Mesothelial cell of epicardium (in vitro differentiated cells): ENCODE measurements at regions not wholly inside any gene's neighbourhood (a gene's known extent, or its start where the extent isn't known, plus 50 kb on each side); places are given as distances from the start of the nearest gene placed in this dataset.

Experiments used
- DNase-seq, 2 experiments: peaks; one replicate each; pipeline ENCODE4 v3.0.0; 2021; ENCODE audit warnings: low spot score in 2 of 2; ENCODE audit not compliant: unreplicated experiment in 2 of 2
- H3K27ac Mint-ChIP-seq: 2 replicates; pipeline ENCODE4 v1.8.0; 2021; ENCODE audit warnings: mixed read lengths
- H3K27me3 Mint-ChIP-seq: 2 replicates; pipeline ENCODE4 v1.8.0; 2021; ENCODE audit warnings: low read depth, mixed read lengths
- H3K36me3 Mint-ChIP-seq: 2 replicates; pipeline ENCODE4 v1.8.0; 2021; ENCODE audit warnings: mixed read lengths
- H3K4me1 Mint-ChIP-seq: 2 replicates; pipeline ENCODE4 v1.8.0; 2021; ENCODE audit warnings: mixed read lengths
- H3K4me3 Mint-ChIP-seq: 2 replicates; pipeline ENCODE4 v1.8.0; 2021; ENCODE audit warnings: mild to moderate bottlenecking, moderate library complexity, mixed read lengths
- H3K9me3 Mint-ChIP-seq: 2 replicates; pipeline ENCODE4 v1.8.0; 2021; ENCODE audit warnings: mixed read lengths
- TF ChIP-seq, protein P1 (sequence below): fragments of 200-600 bp; sonication (generic); IDR thresholded peaks from one replicate; pipeline ENCODE4 v1.5.0; 2021; ENCODE audit warnings: antibody characterized with exemption; ENCODE audit not compliant: unreplicated experiment

DNA sequence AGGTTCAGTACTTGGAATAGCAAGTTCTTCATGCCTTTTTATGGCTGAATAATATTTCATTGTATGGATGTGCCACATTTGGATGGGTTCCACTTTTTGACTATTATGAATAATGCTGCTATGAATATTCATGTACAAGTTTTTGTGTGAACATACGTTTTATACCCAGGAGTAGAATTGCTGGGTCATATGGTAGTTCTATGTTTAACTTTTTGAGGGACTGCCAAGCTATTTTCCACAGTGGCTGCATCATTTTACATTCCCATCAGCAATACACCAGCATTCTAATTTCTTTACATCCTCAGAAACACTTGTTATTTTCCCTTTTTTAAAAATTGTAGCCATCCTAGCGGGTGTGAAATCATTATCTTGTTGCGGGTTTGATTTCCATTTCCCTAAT, 76.0 kb upstream of the PRR20G start:
- no peaks in the 10 kb centered on the region for H3K36me3 Mint-ChIP-seq
- TF ChIP-seq, protein P1, sequence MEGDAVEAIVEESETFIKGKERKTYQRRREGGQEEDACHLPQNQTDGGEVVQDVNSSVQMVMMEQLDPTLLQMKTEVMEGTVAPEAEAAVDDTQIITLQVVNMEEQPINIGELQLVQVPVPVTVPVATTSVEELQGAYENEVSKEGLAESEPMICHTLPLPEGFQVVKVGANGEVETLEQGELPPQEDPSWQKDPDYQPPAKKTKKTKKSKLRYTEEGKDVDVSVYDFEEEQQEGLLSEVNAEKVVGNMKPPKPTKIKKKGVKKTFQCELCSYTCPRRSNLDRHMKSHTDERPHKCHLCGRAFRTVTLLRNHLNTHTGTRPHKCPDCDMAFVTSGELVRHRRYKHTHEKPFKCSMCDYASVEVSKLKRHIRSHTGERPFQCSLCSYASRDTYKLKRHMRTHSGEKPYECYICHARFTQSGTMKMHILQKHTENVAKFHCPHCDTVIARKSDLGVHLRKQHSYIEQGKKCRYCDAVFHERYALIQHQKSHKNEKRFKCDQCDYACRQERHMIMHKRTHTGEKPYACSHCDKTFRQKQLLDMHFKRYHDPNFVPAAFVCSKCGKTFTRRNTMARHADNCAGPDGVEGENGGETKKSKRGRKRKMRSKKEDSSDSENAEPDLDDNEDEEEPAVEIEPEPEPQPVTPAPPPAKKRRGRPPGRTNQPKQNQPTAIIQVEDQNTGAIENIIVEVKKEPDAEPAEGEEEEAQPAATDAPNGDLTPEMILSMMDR, result no peak
- no peak overlapping the region for H3K27ac Mint-ChIP-seq
- no peak for DNase-seq
- H3K4me3 Mint-ChIP-seq, result no peak overlapping the region
- peaks cover 6% of the 10 kb centered on the region for H3K9me3 Mint-ChIP-seq
- no peaks in the 10 kb centered on the region for H3K4me1 Mint-ChIP-seq
- H3K27me3 Mint-ChIP-seq, result peaks cover 77% of the 10 kb centered on the region

DNA sequence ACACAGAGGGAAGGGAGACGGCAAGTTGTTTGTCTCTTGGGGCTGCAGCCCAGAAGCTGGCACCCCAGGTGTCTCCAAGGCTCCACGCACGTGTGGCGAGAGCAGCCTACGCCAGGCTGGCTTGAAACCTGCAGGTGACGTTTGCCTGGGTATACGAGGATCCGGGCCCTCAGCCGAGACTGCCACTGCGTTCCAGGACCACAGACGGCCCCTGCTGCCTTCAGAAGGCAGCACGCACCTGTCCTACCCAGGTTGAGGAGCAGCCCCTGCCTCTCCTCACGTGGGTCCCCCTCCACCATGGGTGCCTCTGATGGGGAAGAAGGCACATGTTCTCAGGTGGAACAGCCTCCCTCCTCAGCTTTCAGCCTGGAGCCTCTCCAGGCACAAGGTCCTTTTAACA, 75.3 kb upstream of the PRR20G start:
- no peak for DNase-seq
- TF ChIP-seq, protein P1, result no peak
- no peak overlapping the region for H3K27ac Mint-ChIP-seq
- H3K4me3 Mint-ChIP-seq, result no peak overlapping the region
- peaks cover 74% of the 10 kb centered on the region for H3K27me3 Mint-ChIP-seq
- H3K36me3 Mint-ChIP-seq, result no peaks in the 10 kb centered on the region
- peaks cover 6% of the 10 kb centered on the region for H3K9me3 Mint-ChIP-seq
- no peaks in the 10 kb centered on the region for H3K4me1 Mint-ChIP-seq

DNA sequence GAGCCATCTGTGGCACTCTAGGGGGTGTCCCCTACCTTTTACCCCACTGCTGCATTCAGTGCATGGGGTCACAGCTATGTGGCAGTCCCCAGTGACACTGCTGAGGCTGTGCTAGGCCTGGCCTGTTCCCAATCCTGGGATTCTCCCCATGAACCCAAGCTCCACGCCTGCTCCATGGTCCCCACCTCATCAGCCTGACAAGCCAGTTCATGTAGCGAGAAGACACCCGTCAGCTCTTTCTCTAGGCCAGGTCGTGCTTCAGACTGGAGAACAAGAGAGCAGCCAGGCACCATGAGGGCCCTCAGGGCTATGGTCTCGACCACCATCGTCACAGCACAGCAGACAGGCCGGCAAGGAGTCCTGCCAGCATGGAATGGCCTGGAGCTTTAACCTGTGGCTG, 72.8 kb upstream of the PRR20G start:
- no peak overlapping the region for H3K4me3 Mint-ChIP-seq
- H3K27me3 Mint-ChIP-seq, result peaks cover 52% of the 10 kb centered on the region
- H3K9me3 Mint-ChIP-seq, result peaks cover 21% of the 10 kb centered on the region
- no peaks in the 10 kb centered on the region for H3K36me3 Mint-ChIP-seq
- H3K27ac Mint-ChIP-seq, result no peak overlapping the region
- TF ChIP-seq, protein P1, result no peak
- no peaks in the 10 kb centered on the region for H3K4me1 Mint-ChIP-seq
- DNase-seq, result no peak

DNA sequence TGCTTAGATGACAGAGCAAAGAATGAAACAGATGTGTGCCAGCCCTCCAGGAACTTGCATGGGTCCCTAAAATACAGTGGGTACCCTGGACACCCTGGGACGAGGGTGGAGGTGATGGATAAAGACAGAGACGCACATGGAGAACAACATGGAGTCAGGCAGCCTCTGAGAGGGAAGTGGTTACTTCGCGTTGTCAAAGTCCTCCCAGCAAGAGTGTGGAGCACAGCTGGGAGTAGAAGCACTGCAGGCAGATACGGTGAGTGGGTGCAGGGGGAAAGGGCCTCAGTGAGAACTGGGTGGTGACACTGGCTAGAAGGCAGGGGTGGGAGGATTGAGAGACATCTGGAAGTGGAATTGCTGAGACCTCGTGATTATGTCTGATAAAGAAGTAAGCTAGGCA, 70.8 kb upstream of the PRR20G start:
- Mint-ChIP-seq H3K27ac (no peak overlapping the region), H3K36me3 (no peaks in the 10 kb centered on the region), H3K4me3 (no peak overlapping the region), H3K9me3 (peaks cover 18% of the 10 kb centered on the region), H3K4me1 (no peaks in the 10 kb centered on the region), H3K27me3 (peaks cover 38% of the 10 kb centered on the region)
- TF ChIP-seq, protein P1, result no peak
- DNase-seq, result no peak

DNA sequence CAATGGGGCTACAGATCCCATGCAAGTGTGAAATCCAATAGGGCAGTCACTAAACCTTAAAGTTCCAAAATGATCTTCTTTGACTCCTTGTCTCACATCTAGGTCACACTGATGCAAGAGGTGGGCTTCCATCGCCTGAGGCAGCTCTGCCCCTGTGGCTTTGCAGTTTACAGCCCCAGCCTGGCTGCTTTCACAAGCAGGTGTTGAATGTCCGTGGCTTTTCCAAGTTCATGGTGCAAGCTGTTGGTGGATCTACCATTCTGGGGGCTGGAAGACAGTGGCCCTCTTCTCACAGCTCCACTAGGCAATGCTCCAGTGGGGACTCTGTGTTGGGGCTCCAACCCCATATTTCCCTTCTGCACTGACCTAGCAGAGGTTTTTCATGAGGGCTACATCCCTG, 68.5 kb upstream of the PRR20G start:
- Mint-ChIP-seq H3K36me3 (no peaks in the 10 kb centered on the region), H3K27me3 (peaks cover 34% of the 10 kb centered on the region), H3K27ac (no peak overlapping the region), H3K4me1 (no peaks in the 10 kb centered on the region), H3K4me3 (no peak overlapping the region), H3K9me3 (peaks cover 18% of the 10 kb centered on the region)
- DNase-seq, result no peak
- TF ChIP-seq, protein P1, result no peak

DNA sequence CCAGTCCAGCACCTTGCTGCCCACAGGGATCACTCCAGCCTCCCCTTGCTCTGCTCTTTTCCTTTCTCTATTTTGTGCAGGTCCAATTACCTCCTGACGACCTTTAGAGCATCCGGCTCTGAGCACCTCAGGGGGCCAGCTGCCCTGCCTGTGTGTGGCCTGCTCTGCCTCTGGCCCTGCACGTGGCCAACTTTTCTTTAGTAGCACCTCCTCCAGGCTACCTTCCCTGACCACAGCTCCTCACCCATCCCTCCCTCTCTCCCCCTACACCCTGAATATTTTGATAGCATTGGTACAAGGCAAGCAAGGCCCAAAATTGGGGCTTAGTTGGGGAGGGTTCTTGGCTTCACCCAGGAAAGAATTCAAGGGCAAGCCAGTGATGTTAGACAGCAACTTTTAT, 66.9 kb upstream of the PRR20G start:
- Mint-ChIP-seq H3K27ac (no peak overlapping the region), H3K36me3 (no peaks in the 10 kb centered on the region), H3K27me3 (peaks cover 39% of the 10 kb centered on the region), H3K4me3 (no peak overlapping the region), H3K9me3 (peaks cover 18% of the 10 kb centered on the region), H3K4me1 (no peaks in the 10 kb centered on the region)
- no peak for DNase-seq
- TF ChIP-seq, protein P1, result no peak
